DMS53 treated with DMSO at 0.1 percent for 48 hours (cell line): ENCODE measurements at regions not wholly inside any gene's neighbourhood (a gene's known extent, or its start where the extent isn't known, plus 50 kb on each side); places are given as distances from the start of the nearest gene placed in this dataset.

Experiments used
- DNase-seq: peaks from one replicate; lab custom pipeline; 2025; ENCODE audit not compliant: unreplicated experiment; lab: John Stamatoyannopoulos, UW

DNA sequence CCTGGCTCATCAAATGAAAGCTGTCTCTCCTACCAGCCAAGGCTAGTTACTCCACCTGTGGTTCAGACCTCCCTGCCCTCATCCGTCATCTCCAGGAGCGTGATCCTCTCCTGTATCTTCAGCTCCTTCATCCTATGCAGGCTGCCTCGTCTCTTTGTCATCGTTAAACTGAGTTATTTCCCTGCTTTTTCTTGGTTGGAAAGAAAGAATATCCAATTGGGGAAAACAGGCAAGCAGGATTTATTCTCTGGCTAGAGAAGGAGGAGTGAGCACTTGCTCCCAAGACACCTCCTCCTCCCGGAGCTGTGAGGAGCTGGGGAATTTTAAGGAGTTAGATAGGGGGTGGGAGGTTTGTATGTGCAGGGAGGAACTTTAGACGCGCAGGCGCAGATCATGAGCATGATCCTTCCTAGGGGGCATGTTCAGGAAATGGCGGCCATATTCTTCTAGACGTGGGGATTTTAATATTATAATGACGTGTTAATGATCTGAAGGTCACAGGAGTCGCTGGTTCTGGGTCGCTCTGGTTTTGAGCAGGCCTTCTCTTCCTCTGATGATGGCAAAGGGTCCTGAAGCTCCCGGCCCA lies 156.4 kb upstream of the KL start:
- no peak for DNase-seq

GRCh38 chr13:32861304-32861703 lies 154.9 kb upstream of the KL start:
- DNase-seq: no peak

DNA sequence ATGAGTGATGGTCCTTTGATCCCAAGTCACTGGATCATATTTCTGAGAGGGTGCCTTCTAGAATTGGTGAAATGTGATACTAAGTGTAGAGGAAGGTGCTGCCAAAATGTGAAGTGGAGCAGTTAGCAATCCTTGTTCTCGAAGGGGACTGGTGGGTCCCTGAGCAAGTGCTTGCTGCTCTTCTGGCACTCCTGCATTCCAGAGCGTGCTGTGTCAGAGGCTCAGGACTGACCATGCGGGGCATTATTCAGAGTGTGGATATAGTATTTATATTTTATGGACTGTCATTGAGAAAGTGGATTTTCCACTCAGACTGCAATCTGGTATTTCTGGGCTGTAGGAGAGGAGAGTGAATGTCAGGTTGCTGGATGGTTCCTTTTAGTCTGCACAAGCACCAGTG lies 152.6 kb upstream of the KL start:
- DNase-seq: no peak

GRCh38 chr13:32866921-32867320 lies 149.3 kb upstream of the KL start:
- no peak for DNase-seq

GRCh38 chr13:32877491-32877890 lies 138.7 kb upstream of the KL start:
- DNase-seq: no peak

GRCh38 chr13:32878163-32878562 lies 138.1 kb upstream of the KL start:
- peak; percentile 52 for DNase-seq

- DNase-seq: no peak
Observed at GRCh38 chr13:32880636-32881035, 135.6 kb upstream of the KL start.

GRCh38 chr13:32881074-32881776 lies 135.0 kb upstream of the KL start:
- no peak for DNase-seq

- DNase-seq: no peak
Observed at GRCh38 chr13:32881777-32882145, 134.5 kb upstream of the KL start.

DNA sequence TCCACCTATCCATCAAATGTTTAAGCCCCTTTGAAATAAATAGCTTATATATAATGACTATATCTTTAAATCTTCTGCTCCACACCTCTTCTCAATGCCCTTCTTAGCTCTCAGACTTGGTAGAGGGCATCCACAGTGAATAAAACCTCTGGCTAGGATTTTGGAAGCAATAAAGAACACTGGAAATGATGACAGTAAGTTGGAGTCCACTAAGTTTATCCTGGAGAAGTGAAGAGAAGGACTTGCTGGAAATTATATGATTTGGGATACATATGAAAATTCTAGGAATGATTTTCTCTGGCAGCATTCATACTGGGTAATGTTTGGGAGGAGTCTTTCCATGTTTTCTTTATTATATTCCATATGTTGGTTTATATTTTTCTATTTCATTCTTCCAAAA lies 133.5 kb upstream of the KL start:
- no peak for DNase-seq

DNA sequence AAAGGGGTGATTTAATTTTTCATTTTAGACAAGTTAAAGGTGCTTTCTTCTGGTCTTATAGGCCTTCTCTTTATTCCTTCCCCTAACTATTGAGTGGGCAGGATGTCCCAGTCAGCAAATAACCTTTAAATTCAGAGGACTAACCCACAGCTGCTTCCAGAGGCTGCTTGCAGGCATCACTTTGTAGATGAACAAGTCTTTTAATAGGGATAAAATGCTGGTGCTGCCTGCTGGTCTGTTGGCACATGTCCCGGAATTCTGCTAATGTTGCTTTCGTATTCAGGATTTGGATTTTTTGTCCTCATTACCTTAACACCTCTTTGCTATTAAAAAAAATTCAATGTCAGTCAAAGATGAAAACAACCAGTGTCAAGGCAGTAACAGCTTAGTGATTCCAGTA lies 132.7 kb upstream of the KL start:
- no peak for DNase-seq

DNA sequence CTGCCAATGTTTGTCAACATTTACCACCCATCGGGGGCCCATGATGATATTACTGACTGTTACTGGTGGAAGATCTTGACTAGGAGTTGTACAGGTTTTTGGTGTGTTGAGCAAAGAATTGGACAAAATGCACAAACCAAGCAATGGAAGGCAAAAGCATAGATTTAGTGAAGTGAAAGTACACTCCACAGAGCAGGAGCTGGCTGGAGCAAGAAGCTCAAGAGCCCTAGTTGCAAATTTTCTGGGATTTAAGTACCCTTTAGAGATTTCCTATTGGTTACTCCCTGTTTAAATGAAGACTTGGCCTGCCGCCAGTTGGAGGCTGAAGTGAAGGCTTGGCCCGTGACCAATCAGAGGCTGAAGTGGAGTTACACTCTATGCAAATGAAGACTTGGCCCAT lies 128.6 kb upstream of the KL start:
- DNase-seq: no peak

DNA sequence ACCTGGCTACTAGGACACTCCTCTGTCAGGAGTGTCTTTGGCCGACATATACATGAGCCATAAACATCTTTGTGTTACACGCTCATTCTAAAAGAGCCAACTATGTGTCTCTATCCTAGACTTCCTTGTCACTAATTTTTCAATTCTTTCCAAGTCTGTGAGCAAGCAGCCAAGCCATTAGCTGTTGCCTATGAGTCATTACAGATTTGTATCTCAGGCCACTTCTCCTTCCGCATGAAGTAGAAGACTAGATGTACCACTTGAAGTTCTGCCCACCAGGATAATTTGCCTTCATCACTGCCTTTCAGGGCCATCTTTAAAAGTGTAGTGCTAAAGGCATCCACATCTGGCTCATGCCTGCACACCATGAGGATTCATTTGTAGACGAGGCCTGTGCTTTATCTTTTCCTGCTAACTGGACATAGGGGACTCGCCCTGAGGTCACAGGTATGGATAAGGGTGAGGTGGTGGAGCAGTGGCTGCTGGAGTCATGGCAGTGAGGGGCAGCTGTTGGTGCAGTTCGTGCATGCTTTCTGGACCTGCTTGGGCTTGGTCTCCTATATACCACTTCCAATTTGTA lies 126.1 kb upstream of the KL start:
- DNase-seq: no peak

DNA sequence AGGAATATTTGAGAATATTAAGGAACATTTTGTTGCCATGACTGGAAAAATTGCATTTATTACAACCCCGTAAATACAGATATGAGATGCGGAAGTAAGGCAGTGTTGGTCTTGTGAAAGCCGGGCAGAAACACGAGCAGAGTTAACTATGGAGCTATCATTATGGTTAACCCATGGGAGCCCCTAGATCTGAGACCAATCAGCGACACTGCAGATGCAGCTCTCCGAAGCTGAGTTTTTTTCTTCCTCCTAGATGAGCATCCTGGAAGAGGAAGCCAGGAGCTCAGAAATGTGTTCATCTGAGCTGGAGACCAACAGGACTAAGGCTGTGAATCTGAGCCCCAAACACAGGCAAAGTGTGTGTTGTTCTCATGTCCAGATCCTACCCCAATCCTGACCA lies 123.0 kb upstream of the KL start:
- no peak for DNase-seq

DNA sequence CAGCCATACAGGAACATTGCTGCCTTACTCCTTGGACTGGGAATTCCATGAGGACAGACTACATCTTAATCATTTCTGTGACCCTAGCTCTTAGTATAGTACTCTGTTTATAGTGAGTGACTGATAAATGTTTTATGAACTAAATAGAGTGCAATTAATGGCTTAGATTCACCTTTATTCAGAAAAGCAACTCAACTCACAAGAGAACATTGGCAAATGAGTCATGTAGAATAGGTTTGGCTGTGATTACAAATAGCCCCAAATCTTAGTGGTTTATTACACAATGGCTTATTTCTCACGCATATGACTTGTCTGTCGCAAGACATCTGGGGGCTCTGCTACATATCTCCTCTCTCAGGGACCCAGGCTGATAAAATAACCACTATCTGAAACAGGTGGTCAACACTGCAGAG lies 121.6 kb upstream of the KL start:
- DNase-seq: no peak

GRCh38 chr13:32895296-32895695 lies 120.9 kb upstream of the KL start:
- no peak for DNase-seq

- DNase-seq: no peak
Observed at GRCh38 chr13:32897296-32897695, 118.9 kb upstream of the KL start.

DNA sequence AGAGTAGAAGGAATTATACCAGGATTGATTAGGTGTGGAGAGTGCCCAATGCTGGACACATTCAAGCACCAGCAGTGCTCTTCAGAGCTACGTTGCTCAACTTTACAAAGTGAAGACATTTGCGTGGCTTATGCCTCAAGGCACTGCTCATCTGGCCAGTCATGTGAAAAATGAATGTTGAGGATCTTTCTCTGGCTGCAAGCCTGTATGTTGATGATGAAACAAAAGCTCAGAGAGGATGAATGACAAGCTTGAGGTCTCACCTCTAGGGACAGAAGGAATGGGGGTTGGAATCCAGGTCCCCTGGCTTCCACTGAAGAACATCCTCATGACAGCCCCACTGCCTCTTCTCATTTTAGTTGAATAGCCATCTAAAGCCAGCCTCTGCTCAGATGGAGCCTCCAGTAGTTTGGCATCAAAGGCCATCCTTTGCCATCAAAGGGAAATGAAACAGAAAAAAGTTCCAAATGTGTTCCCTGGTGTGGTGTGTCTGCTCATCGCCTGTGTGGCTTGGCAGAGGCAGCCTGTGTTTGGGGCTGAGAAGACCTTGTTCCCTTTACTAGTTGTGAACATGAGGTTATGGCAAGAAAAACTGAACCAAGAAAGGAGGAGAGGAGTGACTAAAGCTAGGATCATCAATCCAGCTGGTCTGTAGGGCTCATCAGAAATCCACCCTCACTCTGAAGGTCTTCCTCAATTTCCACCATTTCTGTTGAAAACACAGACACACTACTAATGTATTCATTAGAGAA lies 114.0 kb upstream of the KL start:
- no peak for DNase-seq

- no peak for DNase-seq
Observed at GRCh38 chr13:32902874-32903273, 113.3 kb upstream of the KL start.

DNA sequence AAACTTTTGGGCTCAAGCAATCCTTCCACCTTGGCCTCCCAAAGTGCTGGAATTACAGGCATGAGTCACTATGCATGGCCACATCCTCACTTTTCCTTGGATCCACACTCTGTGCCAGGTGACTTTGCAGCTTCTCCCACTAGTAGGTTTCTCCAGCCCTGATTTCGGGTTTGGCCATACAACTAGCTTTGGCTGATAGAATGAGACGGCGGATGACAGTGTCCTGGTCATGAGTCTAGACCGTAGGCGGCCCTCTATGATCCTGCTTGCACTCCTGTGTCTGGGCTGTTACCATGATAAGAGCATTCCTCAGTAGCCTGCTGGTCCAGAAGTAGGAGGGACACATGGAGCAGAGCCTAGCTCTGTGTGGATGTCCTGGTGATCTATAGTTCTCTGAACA lies 112.5 kb upstream of the KL start:
- DNase-seq: no peak

GRCh38 chr13:32904266-32904665 lies 112.0 kb upstream of the KL start:
- no peak for DNase-seq
